NK-92 treated with Interleukin-12 subunit alpha and Interleukin-12 subunit beta, amount 100 ng/mL, for 24 hours (cell line): ENCODE measurements at regions not wholly inside any gene's neighbourhood (a gene's known extent, or its start where the extent isn't known, plus 50 kb on each side); places are given as distances from the start of the nearest gene placed in this dataset.
A peak's percentile ranks its signal among the peaks of the same experiment; 100 is the strongest.
"Not testable (repeated sequence)": the region's sequence is repeated elsewhere in the genome, so short reads cannot be mapped to it uniquely, and the experiment has no call there.

Experiments used
- DNase-seq: peaks from one replicate; lab custom pipeline; 2025; lab: John Stamatoyannopoulos, UW

- DNase-seq: not testable (repeated sequence)
These were observed 402.3 kb upstream of the MIR17HG start for GRCh38 chr13:90945146-90945545.

- not testable (repeated sequence) for DNase-seq
These were observed 401.4 kb upstream of the MIR17HG start for GRCh38 chr13:90946125-90946524.

- DNase-seq: no peak
These were observed 399.5 kb upstream of the MIR17HG start for GRCh38 chr13:90947976-90948375.

GRCh38 chr13:90950160-90950559 is 397.3 kb upstream of the MIR17HG start:
- no peak for DNase-seq

GRCh38 chr13:90951663-90952062 is 395.8 kb upstream of the MIR17HG start:
- no peak for DNase-seq

GRCh38 chr13:90952326-90952725 is 395.2 kb upstream of the MIR17HG start:
- DNase-seq: no peak

GRCh38 chr13:90954605-90955195 is 392.8 kb upstream of the MIR17HG start:
- DNase-seq: no peak

GRCh38 chr13:90956031-90956430 is 391.5 kb upstream of the MIR17HG start:
- DNase-seq: no peak

GRCh38 chr13:90958866-90959265 is 388.6 kb upstream of the MIR17HG start:
- no peak for DNase-seq

GRCh38 chr13:90968166-90968904 is 379.2 kb upstream of the MIR17HG start:
- DNase-seq: peak; percentile 1

GRCh38 chr13:90974249-90974975 is 373.1 kb upstream of the MIR17HG start:
- DNase-seq: no peak

GRCh38 chr13:90979059-90979458 is 368.4 kb upstream of the MIR17HG start:
- DNase-seq: no peak

- no peak for DNase-seq
These were observed 362.7 kb upstream of the MIR17HG start for GRCh38 chr13:90984756-90985155.

GRCh38 chr13:90995001-90995400 is 352.5 kb upstream of the MIR17HG start:
- DNase-seq: no peak

- DNase-seq: no peak
These were observed 351.9 kb upstream of the MIR17HG start for GRCh38 chr13:90995614-90996013.

GRCh38 chr13:90997951-90998350 is 349.5 kb upstream of the MIR17HG start:
- DNase-seq: no peak

GRCh38 chr13:90999401-90999800 is 348.1 kb upstream of the MIR17HG start:
- no peak for DNase-seq

- no peak for DNase-seq
These were observed 346.1 kb upstream of the MIR17HG start for GRCh38 chr13:91001371-91001770.

GRCh38 chr13:91014696-91015095 is 332.8 kb upstream of the MIR17HG start:
- DNase-seq: no peak

- no peak for DNase-seq
These were observed 330.3 kb upstream of the MIR17HG start for GRCh38 chr13:91017031-91017668.

- no peak for DNase-seq
These were observed 329.8 kb upstream of the MIR17HG start for GRCh38 chr13:91017669-91018053.

- DNase-seq: no peak
These were observed 326.9 kb upstream of the MIR17HG start for GRCh38 chr13:91020461-91021034.
